ENCODE measurements at regions not wholly inside any gene's neighbourhood (a gene's known extent, or its start where the extent isn't known, plus 50 kb on each side); places are given as distances from the start of the nearest gene placed in this dataset.

- TF ChIP-seq EZH2phosphoT487 (IDR thresholded peaks at IDR 0.05; ENCODE audit: insufficient read depth, low read depth) (no peak), EZH2 (IDR thresholded peaks at IDR 0.05; ENCODE audit: insufficient read depth, poor library complexity, severe bottlenecking) (no peak)
Observed at GRCh38 chr2:180472133-180472532, 465.0 kb upstream of the CWC22 start.
